Neural progenitor cell (in vitro differentiated cells): ENCODE measurements at regions not wholly inside any gene's neighbourhood (a gene's known extent, or its start where the extent isn't known, plus 50 kb on each side); places are given as distances from the start of the nearest gene placed in this dataset.

Source experiments
- DNase-seq: peaks from one replicate; pipeline ENCODE4 v3.0.0-alpha.2; 2016; ENCODE audit warnings: low spot score
- H2AFZ ChIP-seq: fragments of 200-600 bp; sonication (generic); replicated peaks from 2 replicates; pipeline ENCODE4 v1.6.1; 2016; ENCODE audit warnings: antibody characterized with exemption
- H3F3A ChIP-seq: fragments of 200-600 bp; sonication (generic); 2 replicates; pipeline ENCODE4 v1.6.1; 2016; ENCODE audit warnings: antibody characterized with exemption, low read depth
- H3K27ac ChIP-seq: fragments of 200-600 bp; sonication (generic); 2 replicates; pipeline ENCODE4 v1.5.1; 2016; ENCODE audit warnings: mild to moderate bottlenecking
- H3K27me3 ChIP-seq: fragments of 200-600 bp; sonication (generic); 2 replicates; pipeline ENCODE4 v1.6.1; 2016; ENCODE audit warnings: mild to moderate bottlenecking, moderate library complexity
- H3K36me3 ChIP-seq: fragments of 200-600 bp; sonication (generic); 2 replicates; pipeline ENCODE4 v1.5.1; 2016
- H3K4me1 ChIP-seq: fragments of 200-600 bp; sonication (generic); 2 replicates; pipeline ENCODE4 v1.6.1; 2016; ENCODE audit warnings: mixed run types
- H3K4me2 ChIP-seq: fragments of 200-600 bp; sonication (generic); 2 replicates; pipeline ENCODE4 v1.6.1; 2016
- H3K4me3 ChIP-seq: fragments of 200-600 bp; sonication (generic); 2 replicates; pipeline ENCODE4 v1.5.1; 2016
- H3K79me2 ChIP-seq: fragments of 200-600 bp; sonication (generic); 2 replicates; pipeline ENCODE4 v1.6.1; 2016; ENCODE audit warnings: low read depth
- H3K9ac ChIP-seq: fragments of 200-600 bp; sonication (generic); 2 replicates; pipeline ENCODE4 v1.6.1; 2016
- H3K9me3 ChIP-seq: fragments of 200-600 bp; sonication (generic); 2 replicates; pipeline ENCODE4 v1.5.1; 2016; ENCODE audit warnings: low read depth
- H4K20me1 ChIP-seq: fragments of 200-600 bp; sonication (generic); 2 replicates; pipeline ENCODE4 v1.6.1; 2016; ENCODE audit warnings: low read depth
- H3K27ac Mint-ChIP-seq: 3 replicates; pipeline ENCODE4 v1.8.0; 2021; ENCODE audit warnings: mixed read lengths
- H3K27me3 Mint-ChIP-seq: 2 replicates; pipeline ENCODE4 v1.8.0; 2022; ENCODE audit warnings: low read depth, mild to moderate bottlenecking, inconsistent platforms, moderate library complexity, mixed read lengths; ENCODE audit not compliant: insufficient read depth
- H3K36me3 Mint-ChIP-seq: 3 replicates; pipeline ENCODE4 v1.8.0; 2021; ENCODE audit warnings: mixed read lengths
- H3K4me1 Mint-ChIP-seq: 3 replicates; pipeline ENCODE4 v1.8.0; 2021; ENCODE audit warnings: mixed read lengths
- H3K4me3 Mint-ChIP-seq: 3 replicates; pipeline ENCODE4 v1.8.0; 2021; ENCODE audit warnings: mild to moderate bottlenecking, moderate library complexity, mixed read lengths
- H3K9me3 Mint-ChIP-seq: 3 replicates; pipeline ENCODE4 v1.8.0; 2020; ENCODE audit warnings: mixed read lengths
- CTCF ChIP-seq: fragments of 200-600 bp; sonication (generic); IDR thresholded peaks from 2 replicates; pipeline ENCODE4 v1.5.1; 2017; ENCODE audit warnings: antibody characterized with exemption, mild to moderate bottlenecking
- EZH2 ChIP-seq: fragments of 200-600 bp; sonication (generic); IDR thresholded peaks from 2 replicates; pipeline ENCODE4 v1.6.1; 2017; ENCODE audit warnings: antibody characterized with exemption, mild to moderate bottlenecking, moderate library complexity
- EZH2phosphoT487 ChIP-seq: fragments of 200-600 bp; sonication (generic); IDR thresholded peaks from 2 replicates; pipeline ENCODE4 v1.6.1; 2017; ENCODE audit warnings: antibody characterized with exemption

- TF ChIP-seq EZH2phosphoT487 (no peak), CTCF (no peak), EZH2 (no peak)
- H3K36me3 Mint-ChIP-seq: no peaks in the 10 kb centered on the region
- no peak overlapping the region for H3K9ac ChIP-seq
- peaks cover 2% of the 10 kb centered on the region for H3K9me3 Mint-ChIP-seq
- no peak overlapping the region for H3K4me3 ChIP-seq
- no peak overlapping the region for H3K4me3 Mint-ChIP-seq
- no peaks in the 10 kb centered on the region for H3K79me2 ChIP-seq
- no peak overlapping the region for H2AFZ ChIP-seq
- H3K27ac ChIP-seq: no peak overlapping the region
- H3F3A ChIP-seq: no peaks in the 10 kb centered on the region
- peaks cover 6% of the 10 kb centered on the region for H3K4me1 Mint-ChIP-seq
- H3K36me3 ChIP-seq: no peaks in the 10 kb centered on the region
- H3K27me3 Mint-ChIP-seq: peaks cover 4% of the 10 kb centered on the region
- no peak for DNase-seq
- no peak overlapping the region for H3K27ac Mint-ChIP-seq
- no peak overlapping the region for H3K4me2 ChIP-seq
- H3K9me3 ChIP-seq: no peaks in the 10 kb centered on the region
- H3K27me3 ChIP-seq: no peaks in the 10 kb centered on the region
- no peaks in the 10 kb centered on the region for H4K20me1 ChIP-seq
- no peaks in the 10 kb centered on the region for H3K4me1 ChIP-seq
Measured at GRCh38 chr2:217449444-217449843, 553.4 kb downstream of the TNS1 start.

GRCh38 chr2:217448860-217449259 is 553.9 kb downstream of the TNS1 start:
- no peak overlapping the region for H3K27ac ChIP-seq
- H3K79me2 ChIP-seq: no peaks in the 10 kb centered on the region
- H3K4me2 ChIP-seq: no peak overlapping the region
- H3F3A ChIP-seq: no peaks in the 10 kb centered on the region
- peaks cover 2% of the 10 kb centered on the region for H3K9me3 Mint-ChIP-seq
- no peaks in the 10 kb centered on the region for H3K27me3 ChIP-seq
- H3K9ac ChIP-seq: no peak overlapping the region
- H2AFZ ChIP-seq: no peak overlapping the region
- no peak overlapping the region for H3K27ac Mint-ChIP-seq
- H3K4me3 Mint-ChIP-seq: no peak overlapping the region
- no peaks in the 10 kb centered on the region for H3K4me1 ChIP-seq
- peaks cover 6% of the 10 kb centered on the region for H3K4me1 Mint-ChIP-seq
- TF ChIP-seq EZH2phosphoT487 (no peak), EZH2 (no peak), CTCF (no peak)
- no peaks in the 10 kb centered on the region for H4K20me1 ChIP-seq
- H3K36me3 ChIP-seq: no peaks in the 10 kb centered on the region
- H3K27me3 Mint-ChIP-seq: peaks cover 4% of the 10 kb centered on the region
- no peak overlapping the region for H3K4me3 ChIP-seq
- no peaks in the 10 kb centered on the region for H3K36me3 Mint-ChIP-seq
- H3K9me3 ChIP-seq: no peaks in the 10 kb centered on the region
- DNase-seq: no peak

- no peak overlapping the region for H2AFZ ChIP-seq
- Mint-ChIP-seq H3K4me1 (peaks cover 3% of the 10 kb centered on the region), H3K27ac (peak overlapping the region; percentile 81), H3K27me3 (no peaks in the 10 kb centered on the region), H3K9me3 (no peaks in the 10 kb centered on the region), H3K4me3 (no peak overlapping the region), H3K36me3 (no peaks in the 10 kb centered on the region)
- no peaks in the 10 kb centered on the region for H3K4me1 ChIP-seq
- no peak overlapping the region for H3K27ac ChIP-seq
- H3K9me3 ChIP-seq: no peaks in the 10 kb centered on the region
- H3K36me3 ChIP-seq: no peaks in the 10 kb centered on the region
- no peak for TF ChIP-seq EZH2
- no peak for TF ChIP-seq EZH2phosphoT487
- no peak for TF ChIP-seq CTCF
- no peak overlapping the region for H3K4me2 ChIP-seq
- no peaks in the 10 kb centered on the region for H3K79me2 ChIP-seq
- no peak overlapping the region for H3K4me3 ChIP-seq
- H3K27me3 ChIP-seq: no peaks in the 10 kb centered on the region
- H4K20me1 ChIP-seq: no peaks in the 10 kb centered on the region
- H3F3A ChIP-seq: no peaks in the 10 kb centered on the region
- H3K9ac ChIP-seq: no peak overlapping the region
- DNase-seq: no peak
Measured at GRCh38 chr2:217445723-217446122, 557.1 kb downstream of the TNS1 start.

- H3K4me2 ChIP-seq: no peak overlapping the region
- no peak for DNase-seq
- no peaks in the 10 kb centered on the region for H3K9me3 Mint-ChIP-seq
- no peak overlapping the region for H3K27ac Mint-ChIP-seq
- no peak overlapping the region for H3K9ac ChIP-seq
- no peaks in the 10 kb centered on the region for H3K4me1 ChIP-seq
- no peak overlapping the region for H3K4me3 ChIP-seq
- H3K4me3 Mint-ChIP-seq: no peak overlapping the region
- H3K27ac ChIP-seq: no peak overlapping the region
- no peaks in the 10 kb centered on the region for H3K36me3 Mint-ChIP-seq
- no peak for TF ChIP-seq EZH2phosphoT487
- no peak for TF ChIP-seq EZH2
- TF ChIP-seq CTCF: no peak
- no peaks in the 10 kb centered on the region for H3K27me3 ChIP-seq
- H3K36me3 ChIP-seq: no peaks in the 10 kb centered on the region
- no peaks in the 10 kb centered on the region for H3K9me3 ChIP-seq
- H4K20me1 ChIP-seq: no peaks in the 10 kb centered on the region
- no peaks in the 10 kb centered on the region for H3K79me2 ChIP-seq
- no peaks in the 10 kb centered on the region for H3K27me3 Mint-ChIP-seq
- no peak overlapping the region for H2AFZ ChIP-seq
- peaks cover 3% of the 10 kb centered on the region for H3K4me1 Mint-ChIP-seq
- no peaks in the 10 kb centered on the region for H3F3A ChIP-seq
Measured at GRCh38 chr2:217444932-217445331, 557.9 kb downstream of the TNS1 start.
